ENCODE measurements at regions not wholly inside any gene's neighbourhood (a gene's known extent, or its start where the extent isn't known, plus 50 kb on each side); places are given as distances from the start of the nearest gene placed in this dataset.

DNA sequence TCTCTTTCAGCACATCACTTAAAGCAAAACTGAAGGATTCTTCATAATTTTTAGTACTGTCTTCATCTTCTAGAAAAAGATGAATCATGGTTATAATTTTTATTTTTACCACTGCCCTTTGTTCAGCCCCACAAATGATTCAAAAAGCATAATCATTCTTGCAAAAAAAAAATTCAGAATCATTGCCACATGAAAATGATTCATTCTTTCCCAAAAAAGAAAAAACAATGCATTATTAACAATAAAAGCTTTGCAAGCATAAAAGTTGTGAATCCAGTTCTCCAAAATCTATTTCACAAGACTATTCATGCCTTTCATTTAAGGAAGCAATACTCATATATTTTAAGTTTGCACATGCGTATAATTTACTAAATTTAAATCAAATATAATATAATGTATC lies 204.8 kb downstream of the RBM43 start:
- Histone ChIP-seq H3K36me3 (ENCODE audit: control insufficient read depth in 4 of 4, insufficient read depth in 4 of 4, low read length in 4 of 4) (no peaks in the 10 kb centered on the region), H3K27ac (ENCODE audit: low read depth in 1 of 2, low read length in 1 of 2) (no peak overlapping the region), H3K9me3 (ENCODE audit: control insufficient read depth in 4 of 4, insufficient read depth in 3 of 4, low read length in 3 of 4) (no peaks in the 10 kb centered on the region), H3K27me3 (ENCODE audit: control insufficient read depth in 3 of 3, insufficient read depth in 3 of 3, low read length in 2 of 3) (no peaks in the 10 kb centered on the region), H3K4me1 (ENCODE audit: control insufficient read depth in 5 of 5, insufficient read depth in 5 of 5, low read length in 5 of 5) (no peaks in the 10 kb centered on the region), H3K4me3 (no peak overlapping the region), H3K9ac (ENCODE audit: insufficient read depth in 1 of 2, low read length in 2 of 2) (no peak overlapping the region)
- TF ChIP-seq, protein P1, sequence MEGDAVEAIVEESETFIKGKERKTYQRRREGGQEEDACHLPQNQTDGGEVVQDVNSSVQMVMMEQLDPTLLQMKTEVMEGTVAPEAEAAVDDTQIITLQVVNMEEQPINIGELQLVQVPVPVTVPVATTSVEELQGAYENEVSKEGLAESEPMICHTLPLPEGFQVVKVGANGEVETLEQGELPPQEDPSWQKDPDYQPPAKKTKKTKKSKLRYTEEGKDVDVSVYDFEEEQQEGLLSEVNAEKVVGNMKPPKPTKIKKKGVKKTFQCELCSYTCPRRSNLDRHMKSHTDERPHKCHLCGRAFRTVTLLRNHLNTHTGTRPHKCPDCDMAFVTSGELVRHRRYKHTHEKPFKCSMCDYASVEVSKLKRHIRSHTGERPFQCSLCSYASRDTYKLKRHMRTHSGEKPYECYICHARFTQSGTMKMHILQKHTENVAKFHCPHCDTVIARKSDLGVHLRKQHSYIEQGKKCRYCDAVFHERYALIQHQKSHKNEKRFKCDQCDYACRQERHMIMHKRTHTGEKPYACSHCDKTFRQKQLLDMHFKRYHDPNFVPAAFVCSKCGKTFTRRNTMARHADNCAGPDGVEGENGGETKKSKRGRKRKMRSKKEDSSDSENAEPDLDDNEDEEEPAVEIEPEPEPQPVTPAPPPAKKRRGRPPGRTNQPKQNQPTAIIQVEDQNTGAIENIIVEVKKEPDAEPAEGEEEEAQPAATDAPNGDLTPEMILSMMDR (IDR thresholded peaks at IDR 0.05; ENCODE audit: control extremely low read depth, extremely low read depth): no peak
- no peak for DNase-seq
- ATAC-seq (ENCODE audit: insufficient read depth, low FRiP score): peak; percentile 24
- WGBS, 2 donors: 75 to 81% methylated on average over 1 of the region's 1 CpG

GRCh38 chr2:151053661-151053990 lies 208.0 kb downstream of the RBM43 start:
- Histone ChIP-seq H3K36me3 (ENCODE audit: control insufficient read depth in 4 of 4, insufficient read depth in 4 of 4, low read length in 4 of 4) (no peaks in the 10 kb centered on the region), H3K9me3 (ENCODE audit: control insufficient read depth in 4 of 4, insufficient read depth in 3 of 4, low read length in 3 of 4) (no peaks in the 10 kb centered on the region), H3K27ac (ENCODE audit: low read depth in 1 of 2, low read length in 1 of 2) (no peak overlapping the region), H3K27me3 (ENCODE audit: control insufficient read depth in 3 of 3, insufficient read depth in 3 of 3, low read length in 2 of 3) (no peaks in the 10 kb centered on the region), H3K9ac (ENCODE audit: insufficient read depth in 1 of 2, low read length in 2 of 2) (no peak overlapping the region), H3K4me1 (ENCODE audit: control insufficient read depth in 5 of 5, insufficient read depth in 5 of 5, low read length in 5 of 5) (peaks cover 0 to 2% (median 0%) of the 10 kb centered on the region in 5 donors), H3K4me3 (no peak overlapping the region)
- DNase-seq (no peak), ATAC-seq (ENCODE audit: insufficient read depth, low FRiP score) (no peak)
- TF ChIP-seq, protein P1 (IDR thresholded peaks at IDR 0.05; ENCODE audit: control extremely low read depth, extremely low read depth): no peak
- WGBS, 2 donors: 45 to 80% methylated on average over 1 of the region's 1 CpG

GRCh38 chr2:151052850-151053660 lies 208.6 kb downstream of the RBM43 start:
- 65 to 83% methylated on average over 1 of the region's 1 CpG for WGBS, 2 donors
- Histone ChIP-seq H3K27me3 (ENCODE audit: control insufficient read depth in 3 of 3, insufficient read depth in 3 of 3, low read length in 2 of 3) (no peaks in the 10 kb centered on the region), H3K36me3 (ENCODE audit: control insufficient read depth in 4 of 4, insufficient read depth in 4 of 4, low read length in 4 of 4) (no peaks in the 10 kb centered on the region), H3K9ac (ENCODE audit: insufficient read depth in 1 of 2, low read length in 2 of 2) (no peak overlapping the region), H3K4me1 (ENCODE audit: control insufficient read depth in 5 of 5, insufficient read depth in 5 of 5, low read length in 5 of 5) (peaks cover 0 to 3% (median 0%) of the 10 kb centered on the region in 5 donors), H3K27ac (ENCODE audit: low read depth in 1 of 2, low read length in 1 of 2) (no peak overlapping the region), H3K9me3 (ENCODE audit: control insufficient read depth in 4 of 4, insufficient read depth in 3 of 4, low read length in 3 of 4) (no peaks in the 10 kb centered on the region), H3K4me3 (no peak overlapping the region)
- ATAC-seq (ENCODE audit: insufficient read depth, low FRiP score) (no peak), DNase-seq (no peak)
- TF ChIP-seq, protein P1 (IDR thresholded peaks at IDR 0.05; ENCODE audit: control extremely low read depth, extremely low read depth): no peak

Data from lung (tissue), 11 donors.